CD1c-positive myeloid dendritic cell (primary cell): ENCODE measurements at regions not wholly inside any gene's neighbourhood (a gene's known extent, or its start where the extent isn't known, plus 50 kb on each side); places are given as distances from the start of the nearest gene placed in this dataset.
"Not testable (repeated sequence)": the region's sequence is repeated elsewhere in the genome, so short reads cannot be mapped to it uniquely, and the experiment has no call there.

ENCODE experiments used
- DNase-seq: peaks from one replicate; pipeline ENCODE4 v3.0.0-alpha.2; 2016; ENCODE audit errors: extremely low spot score

DNA sequence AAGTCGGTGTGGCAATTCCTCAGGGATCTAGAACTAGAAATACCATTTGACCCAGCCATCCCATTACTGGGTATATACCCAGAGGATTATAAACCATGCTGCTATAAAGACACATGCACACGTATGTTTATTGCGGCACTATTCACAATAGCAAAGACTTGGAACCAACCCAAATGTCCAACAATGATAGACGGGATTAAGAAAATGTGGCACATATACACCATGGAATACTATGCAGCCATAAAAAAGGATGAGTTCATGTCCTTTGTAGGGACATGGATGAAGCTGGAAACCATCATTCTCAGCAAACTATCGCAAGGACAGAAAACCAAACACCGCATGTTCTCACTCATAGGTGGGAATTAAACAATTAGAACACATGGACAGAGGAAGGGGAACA is 80.6 kb upstream of the ST3GAL5 start:
- not testable (repeated sequence) for DNase-seq

DNA sequence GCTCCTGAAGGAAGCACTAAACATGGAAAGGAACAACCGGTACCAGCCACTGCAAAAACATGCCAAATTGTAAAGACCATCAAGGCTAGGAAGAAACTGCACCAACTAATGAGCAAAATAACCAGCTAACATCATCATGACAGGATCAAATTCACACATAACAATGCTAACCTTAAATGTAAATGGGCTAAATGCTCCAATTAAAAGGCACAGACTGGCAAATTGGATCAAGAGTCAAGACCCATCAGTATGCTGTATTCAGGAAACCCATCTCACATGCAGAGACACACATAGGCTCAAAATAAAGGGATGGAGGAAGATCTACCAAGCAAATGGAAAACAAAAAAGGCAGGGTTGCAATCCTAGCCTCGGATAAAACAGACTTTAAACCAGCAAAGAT is 77.0 kb upstream of the ST3GAL5 start:
- DNase-seq, result not testable (repeated sequence)

- peak; percentile 58 for DNase-seq
Observed at GRCh38 chr2:85963747-85964418, 75.1 kb upstream of the ST3GAL5 start.

- no peak for DNase-seq
Observed at GRCh38 chr2:85963068-85963467, 74.3 kb upstream of the ST3GAL5 start.

GRCh38 chr2:85961754-85962153 is 73.0 kb upstream of the ST3GAL5 start:
- DNase-seq, result no peak

- DNase-seq, result no peak
Observed at GRCh38 chr2:85961053-85961452, 72.3 kb upstream of the ST3GAL5 start.

DNA sequence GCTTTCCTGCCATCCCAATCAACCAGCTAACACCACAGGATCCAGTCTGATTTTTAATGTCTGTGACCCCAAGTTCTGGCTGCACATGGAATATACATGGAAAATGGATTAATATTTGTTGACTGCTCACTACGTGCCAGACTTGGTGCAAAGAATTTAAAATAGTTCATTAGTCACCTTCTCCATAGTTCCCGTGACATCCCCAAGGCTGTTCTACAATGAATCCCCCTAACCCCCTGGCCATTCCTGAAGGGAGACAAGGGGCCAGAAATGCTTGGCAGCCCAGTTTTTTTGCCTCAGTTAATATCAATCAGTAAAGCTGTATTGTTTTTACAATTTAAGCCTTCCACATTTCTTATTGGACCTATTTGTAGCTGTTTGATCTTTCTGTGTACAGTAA is 71.0 kb upstream of the ST3GAL5 start:
- DNase-seq, result no peak

GRCh38 chr2:85959185-85959584 is 70.4 kb upstream of the ST3GAL5 start:
- DNase-seq, result no peak

DNA sequence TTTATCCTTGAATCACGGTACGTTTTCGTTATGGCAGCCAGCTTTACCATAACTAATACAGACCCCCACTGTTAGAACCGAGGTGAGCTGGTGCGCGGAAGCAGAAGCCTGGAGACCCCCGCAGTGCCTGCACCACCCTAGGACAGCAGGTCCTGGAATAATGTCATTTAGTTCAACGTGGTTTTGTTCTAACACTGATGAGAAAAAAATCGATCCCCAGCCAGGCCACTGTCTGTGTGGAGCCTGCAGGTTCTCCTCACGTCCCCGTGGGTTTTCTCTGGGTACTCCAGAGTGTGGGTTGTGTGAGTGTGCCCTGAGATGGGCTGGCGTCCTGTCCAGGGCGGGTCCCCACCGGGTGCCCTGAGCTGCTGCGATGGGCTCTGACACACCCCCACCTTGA is 69.9 kb upstream of the ST3GAL5 start:
- no peak for DNase-seq

- DNase-seq, result no peak
Observed at GRCh38 chr2:85957256-85957655, 68.5 kb upstream of the ST3GAL5 start.

DNA sequence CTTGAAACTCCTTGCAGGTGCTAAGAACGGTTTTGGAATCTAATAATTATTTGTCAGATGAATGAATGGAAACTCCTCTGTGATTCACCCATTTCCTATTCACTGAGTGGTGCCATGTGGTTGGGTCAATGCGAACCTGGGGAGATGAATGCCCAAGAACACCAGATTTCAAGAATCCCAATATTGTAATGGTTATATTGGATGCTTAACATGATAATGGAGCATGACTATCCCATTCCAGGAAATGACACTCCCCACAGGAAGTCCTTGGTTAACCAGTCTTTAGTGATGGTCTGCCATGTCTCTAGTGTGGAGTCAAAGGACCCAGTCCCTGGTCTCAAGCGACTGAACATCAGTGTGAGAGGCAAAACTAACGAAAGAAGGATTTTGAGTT is 67.9 kb upstream of the ST3GAL5 start:
- no peak for DNase-seq

DNA sequence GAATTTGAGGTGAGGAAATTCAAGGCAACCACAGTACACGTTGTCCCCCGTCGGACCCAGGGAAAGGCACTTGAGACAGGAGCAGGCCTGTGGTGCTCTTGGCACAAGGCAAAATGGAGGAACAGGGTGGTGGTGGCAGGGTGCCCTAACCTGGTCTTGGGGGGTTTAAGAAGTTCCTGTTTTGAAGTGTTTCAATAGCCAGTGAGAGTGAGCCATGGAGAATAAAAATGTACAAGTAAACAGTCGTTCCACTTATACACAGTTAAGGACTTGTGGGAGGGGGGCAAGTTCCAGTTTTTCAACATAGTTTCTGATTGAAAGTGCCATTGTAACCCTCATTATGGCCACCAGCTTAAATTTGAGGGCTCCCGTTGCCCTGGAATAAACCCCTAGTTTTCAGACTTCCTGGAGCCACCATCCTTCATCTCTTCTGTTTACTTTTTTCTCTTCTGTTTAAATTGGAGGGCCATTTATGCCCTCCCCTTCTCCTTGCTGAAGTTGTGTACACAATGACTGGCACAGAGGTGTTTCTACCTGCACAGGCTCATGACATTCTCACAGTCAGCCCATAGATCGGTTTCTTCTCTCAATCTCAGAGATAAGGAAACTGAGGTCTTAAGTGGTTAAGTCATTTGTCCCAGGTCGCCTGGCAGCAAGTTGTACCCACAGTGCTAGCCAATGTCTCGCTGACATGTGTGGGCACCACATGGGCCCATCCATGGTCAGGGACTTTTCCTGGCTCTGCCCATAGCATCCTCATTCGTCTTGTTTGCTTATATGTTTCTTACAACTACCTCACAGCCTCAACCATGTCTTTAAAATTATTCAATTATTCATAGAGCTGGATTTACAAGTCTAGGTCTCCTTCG is 66.0 kb upstream of the ST3GAL5 start:
- no peak for DNase-seq

DNA sequence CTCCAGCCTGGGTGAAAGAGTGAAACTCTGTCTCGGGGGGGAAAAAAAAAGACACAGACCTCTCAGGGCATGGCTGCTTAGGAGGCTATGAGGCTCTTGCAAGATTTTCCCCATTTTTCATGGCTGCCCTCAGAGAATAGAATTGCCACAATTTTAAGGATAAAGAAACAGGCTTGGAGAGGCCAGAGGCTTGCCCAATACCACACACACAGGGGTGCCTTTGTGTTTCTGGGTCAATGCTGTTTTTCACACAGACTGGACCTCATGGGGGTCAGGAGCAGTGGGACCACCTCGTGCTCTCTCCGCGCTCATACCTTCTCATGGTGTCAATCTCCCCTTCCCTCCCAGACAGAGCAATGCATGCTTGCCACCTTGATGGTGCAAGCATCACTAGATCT is 65.4 kb upstream of the ST3GAL5 start:
- DNase-seq, result no peak

GRCh38 chr2:85953476-85953875 is 64.7 kb upstream of the ST3GAL5 start:
- DNase-seq, result no peak

DNA sequence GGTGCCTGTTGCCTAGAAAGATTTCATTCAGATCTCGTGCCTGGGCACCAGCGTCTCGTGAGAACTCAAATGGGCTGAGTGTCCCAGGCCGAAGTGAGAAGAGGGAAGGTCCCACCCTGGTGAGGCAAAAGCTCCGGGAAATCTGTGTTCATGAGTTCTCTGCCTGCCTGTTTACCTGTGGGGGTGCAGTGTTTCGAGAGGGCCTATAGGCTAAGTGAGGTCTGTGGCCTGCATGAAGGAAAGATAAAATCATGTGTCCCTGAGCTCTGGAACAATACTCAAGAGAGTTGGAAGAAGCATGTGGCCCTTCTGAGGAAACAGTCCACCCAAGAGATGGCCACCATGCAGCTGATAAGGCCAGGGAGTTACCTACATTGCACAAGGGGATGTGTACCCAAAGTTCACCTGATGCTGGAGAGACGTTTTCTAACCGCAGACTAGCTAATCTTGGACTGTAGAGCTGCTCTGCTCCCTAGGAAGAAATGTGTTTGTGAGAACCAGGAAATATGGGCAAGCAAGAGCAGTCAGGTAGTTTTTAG is 63.5 kb upstream of the ST3GAL5 start:
- no peak for DNase-seq

DNA sequence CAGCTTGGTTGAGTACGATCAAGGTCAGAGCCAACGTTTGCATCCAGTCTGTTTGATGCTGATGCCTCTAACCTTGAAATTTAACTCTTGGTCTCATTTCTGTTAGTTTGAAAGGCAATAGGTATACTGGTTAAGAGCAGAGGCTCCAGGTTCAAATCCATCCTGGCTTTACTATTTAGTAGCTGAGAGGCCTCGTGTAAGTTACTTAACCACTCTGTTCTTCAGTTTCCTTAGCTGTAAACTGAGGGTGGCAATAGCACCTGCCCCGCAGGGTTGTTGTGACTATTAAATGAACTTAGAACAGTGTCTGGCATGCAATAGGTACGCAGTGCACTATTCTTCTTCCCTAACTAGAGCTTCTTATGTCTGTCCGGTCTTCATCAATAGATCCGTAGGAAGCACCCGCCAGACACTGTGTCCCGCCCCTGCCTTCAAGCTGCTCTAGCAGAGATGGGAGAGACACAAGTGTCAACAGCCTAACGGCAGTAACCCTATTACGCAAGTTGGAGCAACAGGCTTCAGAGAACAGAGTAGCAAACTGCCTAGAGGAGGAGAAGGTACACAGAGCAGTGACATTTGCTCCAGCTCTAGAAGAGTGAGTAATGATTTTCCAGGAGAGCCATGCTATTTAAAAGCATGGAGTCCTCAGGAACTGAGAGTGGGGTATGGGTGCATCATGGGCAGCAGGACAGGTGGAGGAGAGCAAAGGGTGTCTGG is 62.7 kb upstream of the ST3GAL5 start:
- DNase-seq, result no peak

DNA sequence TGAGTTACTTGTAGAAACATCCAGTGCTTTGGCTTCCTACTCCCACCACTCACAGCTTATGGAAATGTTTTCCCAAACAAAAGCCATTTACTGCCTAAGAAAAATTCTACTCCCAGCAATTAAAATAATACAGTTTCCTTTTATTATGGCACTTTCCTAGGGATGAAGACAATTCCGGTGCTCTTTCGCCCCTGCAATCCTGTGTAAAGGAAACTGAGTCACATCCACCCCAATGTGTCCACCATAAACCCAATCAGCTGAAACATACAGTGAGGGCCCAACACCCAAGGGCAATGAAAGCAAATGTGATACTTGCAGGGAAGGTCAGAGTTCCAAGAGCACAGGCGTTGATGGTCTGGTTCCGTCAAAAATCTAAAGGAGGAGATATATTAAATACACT is 62.0 kb upstream of the ST3GAL5 start:
- DNase-seq, result no peak

DNA sequence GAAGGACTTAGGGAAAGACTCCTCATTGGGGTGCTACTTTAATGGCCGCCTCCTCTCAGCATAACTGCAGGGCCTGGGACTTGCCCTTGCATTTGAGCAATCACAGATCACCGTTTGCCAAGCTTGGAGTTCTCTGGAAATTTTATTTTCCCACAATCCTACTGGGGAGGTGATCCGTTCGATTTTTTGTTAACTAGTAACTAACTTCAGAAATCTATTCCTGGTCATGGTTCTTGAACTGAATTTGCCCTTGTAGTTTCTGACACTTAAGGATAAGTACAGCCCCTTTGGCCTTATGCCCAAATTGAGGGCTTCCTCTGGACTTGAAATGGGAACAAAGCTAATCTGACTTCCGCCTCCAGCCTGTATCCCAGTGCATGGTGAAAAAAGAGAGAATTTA is 60.5 kb upstream of the ST3GAL5 start:
- peak; percentile 59 for DNase-seq

DNA sequence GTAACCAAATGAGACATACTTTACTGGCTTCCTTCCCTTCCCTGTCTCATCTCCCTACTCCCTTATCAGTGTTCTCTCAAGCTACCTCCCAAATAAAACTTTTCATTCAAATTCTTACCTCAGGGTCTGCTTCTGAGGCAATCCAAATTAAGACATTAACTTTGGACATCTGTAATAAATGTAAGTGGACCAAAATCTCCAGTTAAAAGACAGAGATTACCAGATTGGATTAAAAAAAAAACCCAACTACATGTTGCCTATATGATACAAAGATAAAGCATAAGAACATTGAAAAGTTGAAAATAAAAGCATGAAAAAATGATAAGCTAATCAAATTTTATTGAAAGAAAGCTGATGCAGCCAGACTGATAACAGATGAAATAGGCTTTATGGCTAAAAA is 58.8 kb upstream of the ST3GAL5 start:
- no peak for DNase-seq

DNA sequence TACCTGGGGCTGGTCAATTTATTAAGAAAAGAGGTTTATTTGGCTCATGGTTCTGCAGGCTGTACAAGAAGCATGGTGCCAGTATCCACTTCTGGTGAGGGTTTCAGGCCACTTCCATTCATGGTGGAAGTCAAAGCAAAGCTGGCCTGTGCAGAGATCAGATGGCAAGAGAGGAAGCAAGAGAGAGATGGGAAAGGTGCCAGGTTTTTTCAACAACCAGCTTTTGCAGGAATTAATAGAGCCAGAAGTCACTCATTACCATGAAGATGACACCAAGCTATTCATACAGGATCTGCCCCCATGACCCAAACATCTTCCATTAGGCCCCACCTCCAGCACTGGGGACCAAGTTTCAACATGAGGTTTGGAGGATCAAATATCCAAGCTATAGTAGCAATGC is 56.8 kb upstream of the ST3GAL5 start:
- no peak for DNase-seq

DNA sequence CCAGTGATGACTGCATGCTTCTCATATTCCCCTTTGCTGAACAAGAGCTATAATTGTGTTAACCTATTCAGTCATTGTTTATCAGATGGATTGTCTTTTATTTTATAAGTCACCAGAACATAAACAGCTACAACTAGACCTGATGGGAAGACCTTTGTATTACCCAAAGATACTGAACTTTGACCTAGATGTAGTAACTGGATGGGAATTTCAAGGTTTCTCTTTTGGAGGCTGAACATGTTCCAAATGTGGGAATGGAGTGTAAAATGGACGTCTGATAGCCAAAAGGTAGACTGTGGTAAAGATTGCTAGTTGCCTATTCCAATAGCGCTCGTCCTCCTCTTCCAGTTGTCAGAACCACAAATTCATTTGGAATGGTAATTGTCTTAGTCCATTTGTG is 56.4 kb upstream of the ST3GAL5 start:
- no peak for DNase-seq

DNA sequence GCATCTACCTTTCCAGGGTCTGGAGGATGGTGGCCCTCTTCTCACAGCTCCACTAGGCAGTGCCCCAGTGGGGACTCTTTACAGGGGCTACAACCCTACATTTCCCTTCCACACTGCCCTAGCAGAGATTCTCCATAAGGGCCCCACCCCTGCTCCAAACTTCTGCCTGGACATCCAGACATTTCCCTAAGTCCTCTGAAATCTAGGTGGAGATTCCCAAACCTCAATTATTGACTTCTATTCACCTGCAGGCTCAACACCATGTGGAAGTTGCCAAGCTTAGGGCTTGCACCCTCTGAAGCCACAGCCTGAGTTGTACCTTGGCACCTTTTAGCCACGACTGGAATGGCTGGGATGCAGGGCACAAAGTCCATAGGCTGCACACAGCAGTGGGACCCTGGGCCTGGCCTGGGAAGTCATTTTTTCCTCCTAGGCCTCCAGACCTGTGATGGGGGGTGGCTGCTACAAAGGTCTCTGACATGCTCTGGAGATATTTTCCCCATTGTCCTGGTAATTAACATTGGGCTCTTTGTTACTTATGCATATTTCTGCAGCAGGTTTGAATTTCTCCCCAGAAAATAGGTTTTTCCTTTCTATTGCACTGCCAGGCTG is 53.7 kb upstream of the ST3GAL5 start:
- DNase-seq, result no peak
